Ecto neural progenitor cell (in vitro differentiated cells): ENCODE measurements at regions not wholly inside any gene's neighbourhood (a gene's known extent, or its start where the extent isn't known, plus 50 kb on each side); places are given as distances from the start of the nearest gene placed in this dataset.
"Not testable (repeated sequence)": the region's sequence is repeated elsewhere in the genome, so short reads cannot be mapped to it uniquely, and the experiment has no call there.

Source experiments
- DNase-seq: peaks from one replicate; pipeline ENCODE4 v3.0.0-alpha.2; 2018; ENCODE audit warnings: low spot score

DNA sequence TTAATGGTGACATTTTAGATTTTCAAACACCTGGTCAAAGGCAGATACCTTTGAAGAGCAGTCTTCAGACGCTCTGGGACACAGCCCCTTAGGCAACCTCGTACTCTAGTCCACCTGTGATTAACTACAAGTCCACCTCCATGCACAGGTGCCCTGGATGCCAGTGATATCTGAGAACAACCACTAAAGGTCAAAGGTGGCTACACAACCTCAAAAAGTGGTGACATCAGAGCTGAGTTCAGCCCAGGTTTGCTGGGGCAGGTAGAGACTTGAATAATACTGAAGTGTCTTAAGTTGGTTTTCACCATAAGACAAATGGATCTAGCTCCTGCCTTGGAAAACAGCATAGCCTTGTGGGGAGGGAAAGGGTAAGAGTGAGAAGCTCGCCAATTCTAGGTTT lies 143.4 kb upstream of the ADO start:
- DNase-seq, result no peak

GRCh38 chr10:62662486-62662885 lies 142.0 kb upstream of the ADO start:
- DNase-seq, result no peak

DNA sequence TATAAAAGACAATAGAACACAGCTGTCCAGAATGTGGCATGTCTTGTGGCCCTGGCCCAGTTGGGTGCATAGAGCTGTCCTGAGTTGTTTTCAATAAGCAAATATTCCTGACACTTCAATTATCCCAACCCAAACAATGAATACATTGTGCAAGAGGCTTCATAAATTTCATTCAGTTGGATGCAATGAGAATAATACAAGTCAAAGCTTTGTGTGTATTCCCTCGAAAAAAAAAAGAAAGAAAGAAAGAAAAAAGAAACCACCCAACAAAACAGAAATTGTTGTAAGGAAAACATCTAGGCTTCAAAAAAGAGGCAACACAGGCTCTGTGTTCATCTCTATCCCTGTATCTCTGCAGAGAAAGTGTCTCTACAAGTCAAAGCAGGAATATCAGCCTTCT lies 138.7 kb upstream of the ADO start:
- DNase-seq, result no peak

GRCh38 chr10:62666275-62666674 lies 138.2 kb upstream of the ADO start:
- DNase-seq, result no peak

GRCh38 chr10:62669341-62669740 lies 135.2 kb upstream of the ADO start:
- DNase-seq, result no peak

DNA sequence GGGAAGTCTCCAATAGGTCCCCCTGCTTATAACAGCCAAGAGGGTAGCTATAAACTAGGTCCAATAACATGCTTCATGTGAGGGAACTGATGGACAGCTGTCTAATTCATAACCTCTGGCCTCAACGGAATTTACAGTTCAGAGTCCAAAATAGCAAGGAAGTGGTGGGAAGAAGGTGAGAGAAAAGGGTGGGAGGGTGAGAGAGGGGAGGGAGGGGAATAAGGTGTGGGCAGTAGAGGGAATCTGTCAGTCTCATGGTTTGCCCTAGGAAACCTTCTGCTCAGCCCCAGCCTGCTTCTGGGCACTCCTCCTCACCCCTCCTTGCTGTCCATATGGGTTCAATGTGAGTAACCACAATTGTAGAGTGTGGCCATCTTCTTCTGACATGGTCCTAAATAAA lies 133.4 kb upstream of the ADO start:
- DNase-seq, result no peak

DNA sequence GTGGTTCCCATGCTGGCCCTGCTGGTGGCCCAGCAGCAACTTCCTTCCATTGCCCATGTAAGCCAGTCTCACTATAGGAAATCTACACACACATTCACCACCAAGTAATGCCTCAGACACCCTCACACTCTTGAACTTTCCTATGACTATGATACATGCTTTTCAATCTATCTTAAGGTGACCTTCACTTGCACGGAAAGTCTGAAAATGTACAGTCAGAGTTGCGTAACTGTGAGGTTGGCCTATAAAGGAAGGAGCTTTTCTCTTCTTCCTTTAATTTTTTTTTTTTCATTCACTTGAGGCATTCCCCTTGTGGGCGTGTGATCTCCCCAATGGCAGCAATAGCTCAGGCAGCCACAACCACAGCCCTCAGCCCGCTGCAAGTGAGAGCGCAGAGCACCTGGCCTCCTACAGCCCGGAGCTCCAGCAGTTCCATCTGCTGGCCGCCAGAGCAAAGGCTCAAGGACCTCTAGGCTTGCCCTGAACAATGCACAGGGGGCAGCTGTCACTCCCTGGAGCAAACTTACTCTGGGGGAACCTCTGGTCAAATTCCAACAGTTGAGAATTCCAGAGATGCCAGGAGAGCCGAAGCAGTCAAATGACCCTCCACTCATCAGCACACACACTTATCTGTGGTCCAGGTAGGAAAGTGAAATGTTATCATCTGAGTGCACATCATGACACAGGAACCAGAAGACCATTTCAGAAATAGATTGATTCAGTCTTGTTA lies 123.1 kb upstream of the ADO start:
- no peak for DNase-seq

DNA sequence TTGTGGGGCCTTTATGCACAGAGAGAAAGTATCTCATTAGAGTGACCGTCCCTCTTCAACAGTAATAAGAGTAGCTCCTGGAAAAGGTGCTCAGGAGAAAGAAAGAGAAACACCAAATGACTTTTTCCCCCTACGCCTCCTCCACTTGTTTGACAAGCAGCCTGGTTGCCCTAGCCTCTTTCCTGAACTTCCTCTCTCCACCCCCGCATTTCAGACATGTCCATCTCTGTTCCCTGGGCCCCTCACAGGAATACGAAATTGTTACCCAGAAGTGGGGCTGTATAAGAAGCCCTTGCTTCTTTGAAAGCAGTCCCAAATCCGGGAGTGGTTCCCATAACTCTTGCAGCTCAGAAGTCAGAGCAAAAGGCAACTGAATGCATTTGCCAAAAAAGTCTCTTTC lies 119.6 kb upstream of the ADO start:
- DNase-seq, result no peak

DNA sequence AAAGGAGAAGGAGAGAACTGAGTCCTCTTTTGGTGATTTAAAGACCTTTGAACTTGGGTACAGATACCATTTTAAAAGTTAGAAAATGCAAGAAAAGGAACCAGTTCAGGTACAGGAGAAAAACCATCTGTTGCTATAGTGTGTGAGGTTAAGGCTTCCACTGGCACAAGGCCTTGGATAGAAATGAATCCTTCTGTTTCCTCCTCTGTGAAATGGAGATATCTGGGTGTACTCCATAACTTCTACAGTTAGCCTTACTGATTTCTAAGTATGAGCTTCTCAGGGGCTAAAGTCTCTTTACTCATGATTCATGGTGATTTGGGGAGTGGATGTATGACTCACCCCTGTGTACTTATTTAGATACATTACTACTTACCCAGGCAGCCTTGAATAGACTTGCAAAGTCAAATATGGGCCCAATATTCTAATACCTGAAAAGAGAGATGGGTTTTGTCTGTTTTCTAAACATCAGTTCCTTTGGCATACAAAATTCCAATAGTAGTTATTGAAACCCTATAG lies 117.2 kb upstream of the ADO start:
- no peak for DNase-seq

- no peak for DNase-seq
These were observed 115.4 kb upstream of the ADO start for GRCh38 chr10:62688971-62689700.

- DNase-seq, result no peak
These were observed 114.8 kb upstream of the ADO start for GRCh38 chr10:62689712-62690111.

DNA sequence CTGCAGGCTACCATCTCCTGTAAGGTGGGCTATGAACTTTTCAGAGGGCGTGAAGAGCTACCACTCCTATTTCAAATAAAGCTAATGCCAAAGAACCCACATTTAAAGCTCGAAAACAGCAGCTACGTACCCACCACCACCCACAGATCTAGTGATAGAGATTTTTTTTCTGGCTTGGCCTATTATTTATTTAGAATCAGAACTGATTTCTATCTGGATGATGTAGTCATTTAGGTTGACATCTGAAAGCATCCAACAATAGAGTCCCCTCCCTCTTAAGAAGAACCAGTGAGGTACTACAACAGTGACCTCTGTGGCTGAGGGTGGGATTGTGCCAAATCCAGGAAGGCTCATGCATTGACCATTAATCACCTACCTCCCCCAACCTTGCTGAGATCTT lies 113.8 kb upstream of the ADO start:
- no peak for DNase-seq

DNA sequence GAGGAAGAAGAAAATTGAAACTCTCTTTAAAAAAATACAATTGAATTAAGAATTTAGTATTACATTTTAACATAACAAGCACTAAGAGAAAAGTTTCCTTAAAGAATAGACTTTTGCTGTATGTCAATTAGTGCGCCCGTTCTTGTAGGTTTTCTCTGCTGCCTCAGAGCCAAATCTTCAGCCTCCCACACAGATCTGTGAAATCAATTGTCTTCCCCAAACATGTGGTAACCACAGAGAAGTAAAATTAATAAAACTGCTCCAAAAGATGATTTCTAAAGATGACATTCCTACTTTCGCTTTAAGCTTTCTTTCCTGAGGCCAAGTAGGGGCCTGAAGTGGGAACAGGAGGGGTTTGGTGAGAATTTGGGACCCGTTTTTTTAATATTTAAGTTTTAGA lies 113.2 kb upstream of the ADO start:
- DNase-seq, result no peak

DNA sequence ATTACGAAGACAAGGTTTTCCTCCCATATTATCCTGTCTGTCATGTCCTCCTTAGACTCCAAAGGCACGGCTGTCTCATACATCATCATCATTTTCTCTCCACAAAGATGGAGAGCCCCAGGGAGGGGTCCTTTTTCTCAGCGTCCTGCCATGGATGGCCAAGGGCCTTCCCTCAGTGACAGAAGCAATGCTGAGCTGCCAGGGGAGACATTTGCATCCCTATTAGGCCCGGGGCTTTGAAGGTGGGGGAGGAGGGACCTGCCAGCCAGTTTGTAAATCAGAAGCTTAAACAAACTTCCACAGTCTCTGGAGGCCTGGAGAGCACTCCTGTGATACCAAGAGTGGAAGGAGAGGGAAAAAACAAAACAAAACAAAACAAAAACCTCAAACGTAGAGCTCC lies 112.4 kb upstream of the ADO start:
- DNase-seq, result no peak

GRCh38 chr10:62693306-62693705 lies 111.2 kb upstream of the ADO start:
- no peak for DNase-seq

- DNase-seq, result no peak
These were observed 109.9 kb upstream of the ADO start for GRCh38 chr10:62694537-62695126.

- no peak for DNase-seq
These were observed 107.7 kb upstream of the ADO start for GRCh38 chr10:62696798-62697197.

DNA sequence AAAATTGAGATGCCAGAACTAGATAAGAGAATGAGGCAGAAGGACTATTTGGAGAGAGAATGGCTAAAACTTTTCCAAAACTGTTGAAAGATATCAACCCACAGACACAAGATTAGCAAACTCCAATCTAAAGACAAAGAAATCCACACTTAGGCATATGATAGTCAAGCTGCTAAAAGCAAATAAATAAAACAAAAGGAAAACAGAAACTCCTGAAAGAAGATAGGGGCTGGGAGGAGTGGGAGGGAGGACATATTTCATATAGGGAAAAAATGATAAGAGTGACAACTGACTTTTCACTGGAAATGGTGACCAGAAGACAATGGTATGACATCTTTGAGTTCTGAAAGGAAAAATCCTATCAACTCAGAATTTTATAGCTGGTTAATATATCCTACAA lies 105.4 kb upstream of the ADO start:
- DNase-seq, result no peak

GRCh38 chr10:62704121-62704520 lies 100.4 kb upstream of the ADO start:
- not testable (repeated sequence) for DNase-seq

DNA sequence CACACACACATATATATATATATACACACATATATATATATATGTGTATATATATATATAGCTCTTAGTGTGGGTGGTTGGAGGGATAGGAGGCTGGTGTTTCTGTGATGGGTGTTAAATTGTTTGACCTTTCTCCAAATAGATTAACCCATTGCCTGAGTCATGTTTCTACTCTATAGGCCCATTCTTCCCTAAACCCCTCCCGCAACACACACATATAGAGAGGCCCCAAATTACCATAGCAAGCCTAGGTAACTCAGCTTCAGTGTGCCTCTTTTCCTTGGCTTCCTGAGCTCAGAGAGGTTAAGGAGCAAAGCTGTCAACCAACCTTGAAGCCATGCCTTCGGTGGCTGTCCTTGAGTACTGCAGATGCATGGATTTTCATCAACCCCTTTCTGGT lies 98.7 kb upstream of the ADO start:
- DNase-seq, result no peak

DNA sequence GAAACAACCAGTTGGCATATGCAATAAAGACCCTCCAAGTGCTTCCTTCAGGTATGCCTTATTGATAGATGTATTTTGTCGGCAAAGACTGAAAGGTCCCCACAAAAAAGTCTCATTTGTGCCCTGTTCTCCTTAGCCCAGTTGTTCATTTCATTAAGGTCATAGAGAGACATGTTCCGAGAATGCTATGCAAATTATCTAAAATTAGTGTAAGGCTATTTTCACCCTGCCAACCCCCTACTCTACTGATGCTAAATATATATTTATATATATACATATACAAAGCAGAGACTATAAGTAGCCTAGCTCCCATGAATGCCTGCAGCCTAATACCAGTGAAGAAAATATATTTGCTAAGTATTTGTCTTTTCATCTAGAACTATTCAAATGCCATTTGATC lies 96.7 kb upstream of the ADO start:
- no peak for DNase-seq

DNA sequence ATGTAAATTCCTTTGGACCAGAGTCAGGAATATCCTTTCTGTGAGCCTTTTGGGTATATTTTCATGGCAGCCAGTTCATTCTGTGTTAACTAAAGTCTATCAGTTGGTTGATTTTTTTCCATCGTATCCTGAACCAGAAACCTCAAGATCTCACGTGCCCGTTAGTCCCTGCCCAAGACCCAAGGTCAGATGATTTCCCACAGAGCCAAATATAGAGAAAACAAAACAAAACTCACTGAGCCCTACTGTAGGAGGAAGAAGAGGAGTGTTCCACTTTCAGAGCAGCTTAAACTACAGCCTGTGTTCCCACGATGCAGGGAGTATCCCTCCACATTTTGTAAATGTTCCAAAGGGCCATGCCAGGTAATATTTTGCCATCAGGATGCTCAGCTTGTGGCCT lies 96.0 kb upstream of the ADO start:
- DNase-seq, result no peak

DNA sequence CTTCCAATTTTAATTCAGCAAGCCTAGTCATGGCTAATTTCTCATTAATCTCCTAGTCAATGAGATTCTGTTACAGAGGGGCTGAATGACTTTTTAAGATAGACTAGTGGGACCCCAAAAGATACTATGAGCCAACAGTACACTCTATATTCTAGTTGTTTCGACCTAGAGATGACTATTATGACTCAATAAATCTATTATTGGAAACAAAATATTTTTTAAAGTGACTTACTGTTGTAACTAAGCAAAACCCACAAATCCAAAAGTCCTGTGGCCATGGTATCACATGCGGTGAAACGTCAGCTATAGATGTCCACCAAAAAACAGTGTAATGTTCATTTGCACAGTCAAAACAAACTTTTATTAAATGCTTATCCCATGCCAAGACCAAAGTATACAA lies 95.3 kb upstream of the ADO start:
- no peak for DNase-seq
